Stomach smooth muscle (tissue), 2 donors: ENCODE measurements at regions not wholly inside any gene's neighbourhood (a gene's known extent, or its start where the extent isn't known, plus 50 kb on each side); places are given as distances from the start of the nearest gene placed in this dataset.
"Not testable (repeated sequence)": the region's sequence is repeated elsewhere in the genome, so short reads cannot be mapped to it uniquely, and the experiment has no call there.

ENCODE experiments used
- H3K27ac ChIP-seq: one replicate; pipeline ENCODE4 v1.7.0; 2013; ENCODE audit warnings: mild to moderate bottlenecking, low read length, inconsistent platforms
- H3K27me3 ChIP-seq, 2 donors: one replicate each; pipeline ENCODE4 v1.7.0; 2013; ENCODE audit warnings: low read length in 2 of 2; ENCODE audit not compliant: insufficient read depth in 2 of 2, control insufficient read depth in 1 of 2
- H3K36me3 ChIP-seq, 2 donors: one replicate each; pipeline ENCODE4 v1.7.0; 2013; ENCODE audit warnings: low read length in 2 of 2; ENCODE audit not compliant: control insufficient read depth in 2 of 2, insufficient read depth in 2 of 2
- H3K4me1 ChIP-seq: one replicate; pipeline ENCODE4 v1.7.0; 2013; ENCODE audit warnings: low read length; ENCODE audit not compliant: control insufficient read depth, insufficient read depth
- H3K4me3 ChIP-seq, 2 donors: one replicate each; pipeline ENCODE4 v1.7.0; 2013; ENCODE audit warnings: low read length in 2 of 2
- H3K9ac ChIP-seq, 2 donors: one replicate each; pipeline ENCODE4 v1.7.0; 2013; ENCODE audit warnings: low read length in 2 of 2, mild to moderate bottlenecking in 1 of 2
- H3K9me3 ChIP-seq, 2 donors: one replicate each; pipeline ENCODE4 v1.7.0; 2013; ENCODE audit warnings: low read length in 2 of 2; ENCODE audit not compliant: control insufficient read depth in 2 of 2
- donor health status: healthy.
- donor health status: Pancreatic carcinoma.

GRCh38 chr4:112708772-112709171 is 71.8 kb downstream of the LARP7 start:
- peaks cover 7% of the 10 kb centered on the region for H3K4me1 ChIP-seq

GRCh38 chr4:112714922-112715901 is 78.3 kb downstream of the LARP7 start:
- Histone ChIP-seq H3K4me3 (no peak overlapping the region), H3K9me3 (no peaks in the 10 kb centered on the region), H3K27ac (no peak overlapping the region), H3K36me3 (no peaks in the 10 kb centered on the region), H3K27me3 (no peaks in the 10 kb centered on the region), H3K9ac (no peak overlapping the region), H3K4me1 (no peaks in the 10 kb centered on the region)

More at GRCh38 chr4:112708772-112709171, 71.8 kb downstream of the LARP7 start:
- Histone ChIP-seq H3K27me3 (peaks cover 6 to 17% of the 10 kb centered on the region in 2 donors), H3K4me3 (no peak overlapping the region), H3K36me3 (no peaks in the 10 kb centered on the region), H3K27ac (no peak overlapping the region), H3K9ac (no peak overlapping the region), H3K9me3 (no peaks in the 10 kb centered on the region)

- H3K9ac ChIP-seq: no peak overlapping the region
- no peak overlapping the region for H3K4me3 ChIP-seq
- no peak overlapping the region for H3K27ac ChIP-seq
- no peaks in the 10 kb centered on the region for H3K4me1 ChIP-seq
- no peaks in the 10 kb centered on the region for H3K27me3 ChIP-seq
- H3K9me3 ChIP-seq: no peaks in the 10 kb centered on the region
- no peaks in the 10 kb centered on the region for H3K36me3 ChIP-seq
Measured at GRCh38 chr4:112717856-112718255, 80.9 kb downstream of the LARP7 start.

- H3K4me3 ChIP-seq: no peak overlapping the region
- no peaks in the 10 kb centered on the region for H3K36me3 ChIP-seq
- H3K9ac ChIP-seq: no peak overlapping the region
- H3K27me3 ChIP-seq: no peaks in the 10 kb centered on the region
- no peak overlapping the region for H3K27ac ChIP-seq
- H3K4me1 ChIP-seq: no peaks in the 10 kb centered on the region
- H3K9me3 ChIP-seq: no peaks in the 10 kb centered on the region
Measured at GRCh38 chr4:112721627-112722026, 84.7 kb downstream of the LARP7 start.

- no peaks in the 10 kb centered on the region for H3K27me3 ChIP-seq
- H3K27ac ChIP-seq: no peak overlapping the region
- H3K9ac ChIP-seq: no peak overlapping the region
- no peaks in the 10 kb centered on the region for H3K36me3 ChIP-seq
- H3K4me3 ChIP-seq: no peak overlapping the region
- H3K9me3 ChIP-seq: no peaks in the 10 kb centered on the region
- no peaks in the 10 kb centered on the region for H3K4me1 ChIP-seq
Measured at GRCh38 chr4:112726041-112726440, 89.1 kb downstream of the LARP7 start.

- not testable (repeated sequence) for H3K4me3 ChIP-seq, H3K36me3 ChIP-seq, H3K27me3 ChIP-seq, H3K9ac ChIP-seq, H3K4me1 ChIP-seq, H3K9me3 ChIP-seq, H3K27ac ChIP-seq
Measured at GRCh38 chr4:112727728-112728127, 90.8 kb downstream of the LARP7 start.

- H3K4me1 ChIP-seq: no peaks in the 10 kb centered on the region
Measured at GRCh38 chr4:112731715-112732114, 94.8 kb downstream of the LARP7 start.

GRCh38 chr4:112732142-112732541 is 95.2 kb downstream of the LARP7 start:
- no peak overlapping the region for H3K27ac ChIP-seq
- H3K4me3 ChIP-seq: no peak overlapping the region
- no peak overlapping the region for H3K9ac ChIP-seq
- no peaks in the 10 kb centered on the region for H3K9me3 ChIP-seq
- no peaks in the 10 kb centered on the region for H3K4me1 ChIP-seq
- H3K27me3 ChIP-seq: no peaks in the 10 kb centered on the region
- no peaks in the 10 kb centered on the region for H3K36me3 ChIP-seq

More at GRCh38 chr4:112731715-112732114, 94.8 kb downstream of the LARP7 start:
- no peak overlapping the region for H3K27ac ChIP-seq
- H3K9me3 ChIP-seq: no peaks in the 10 kb centered on the region
- H3K27me3 ChIP-seq: no peaks in the 10 kb centered on the region
- H3K36me3 ChIP-seq: no peaks in the 10 kb centered on the region
- H3K4me3 ChIP-seq: no peak overlapping the region
- no peak overlapping the region for H3K9ac ChIP-seq

GRCh38 chr4:112735474-112735951 is 98.6 kb downstream of the LARP7 start:
- Histone ChIP-seq H3K9me3 (no peaks in the 10 kb centered on the region), H3K36me3 (no peaks in the 10 kb centered on the region), H3K4me1 (no peaks in the 10 kb centered on the region), H3K9ac (no peak overlapping the region), H3K4me3 (no peak overlapping the region), H3K27me3 (no peaks in the 10 kb centered on the region), H3K27ac (no peak overlapping the region)

- Histone ChIP-seq H3K4me1 (no peaks in the 10 kb centered on the region), H3K27me3 (no peaks in the 10 kb centered on the region), H3K27ac (no peak overlapping the region), H3K4me3 (no peak overlapping the region), H3K9ac (no peak overlapping the region), H3K36me3 (no peaks in the 10 kb centered on the region), H3K9me3 (no peaks in the 10 kb centered on the region)
Measured at GRCh38 chr4:112736718-112737135, 99.8 kb downstream of the LARP7 start.

GRCh38 chr4:112739442-112739841 is 102.5 kb downstream of the LARP7 start:
- no peak overlapping the region for H3K4me3 ChIP-seq
- H3K36me3 ChIP-seq: no peaks in the 10 kb centered on the region
- no peaks in the 10 kb centered on the region for H3K27me3 ChIP-seq
- H3K4me1 ChIP-seq: no peaks in the 10 kb centered on the region
- H3K27ac ChIP-seq: no peak overlapping the region
- no peak overlapping the region for H3K9ac ChIP-seq
- no peaks in the 10 kb centered on the region for H3K9me3 ChIP-seq
